ENCODE measurements at regions not wholly inside any gene's neighbourhood (a gene's known extent, or its start where the extent isn't known, plus 50 kb on each side); places are given as distances from the start of the nearest gene placed in this dataset.

DNA sequence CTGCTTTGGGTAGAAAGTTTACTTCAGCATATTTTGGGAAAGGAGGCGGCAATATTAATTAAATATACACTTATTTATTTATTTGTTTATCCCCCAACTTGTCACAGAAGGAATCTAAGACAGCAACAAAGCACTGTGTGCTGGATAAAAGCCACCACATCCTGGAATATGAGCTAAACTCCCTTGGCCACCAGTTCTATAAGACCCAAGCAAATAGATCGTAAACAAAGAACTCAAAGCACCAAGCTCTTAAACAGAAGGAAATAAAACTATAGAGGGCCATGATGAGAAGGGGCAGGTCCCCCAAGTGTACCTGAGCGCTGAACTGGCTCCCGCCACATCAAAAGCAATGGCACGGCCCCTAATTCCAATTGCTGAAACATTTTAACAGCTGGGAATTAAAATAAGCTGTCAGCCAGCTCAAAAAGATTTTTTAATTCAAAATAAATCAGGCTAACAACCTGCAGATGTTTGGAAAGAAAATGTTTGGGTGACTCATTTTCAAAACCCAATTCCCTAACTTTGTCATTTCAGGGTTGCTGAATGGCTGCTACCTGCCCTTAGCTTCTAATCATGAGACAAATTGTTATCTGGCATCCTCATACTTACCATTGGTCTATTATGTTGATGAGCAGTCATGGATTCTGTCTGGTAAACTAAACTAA, 127.1 kb downstream of the SLC30A10 start:
- DNase-seq (ENCODE audit: low read depth): no peak
- no peak overlapping the region for H3K4me3 ChIP-seq (ENCODE audit: low read depth, low read length)
- no peak for TF ChIP-seq CTCF (IDR thresholded peaks at IDR 0.05; ENCODE audit: insufficient read depth, low read depth, low read length)

GRCh38 chr1:219798283-219799030, 129.9 kb downstream of the SLC30A10 start:
- no peak for TF ChIP-seq CTCF (IDR thresholded peaks at IDR 0.05; ENCODE audit: insufficient read depth, low read depth, low read length)
- H3K4me3 ChIP-seq (ENCODE audit: low read depth, low read length): no peak overlapping the region
- DNase-seq (ENCODE audit: low read depth): peak; percentile 20

- DNase-seq (ENCODE audit: low read depth): no peak
- TF ChIP-seq CTCF (IDR thresholded peaks at IDR 0.05; ENCODE audit: insufficient read depth, low read depth, low read length): no peak
- no peak overlapping the region for H3K4me3 ChIP-seq (ENCODE audit: low read depth, low read length)
These were observed 130.7 kb downstream of the SLC30A10 start for GRCh38 chr1:219797683-219798082.

- TF ChIP-seq CTCF (IDR thresholded peaks at IDR 0.05; ENCODE audit: insufficient read depth, low read depth, low read length): no peak
- no peak for DNase-seq (ENCODE audit: low read depth)
- H3K4me3 ChIP-seq (ENCODE audit: low read depth, low read length): no peak overlapping the region
These were observed 131.3 kb downstream of the SLC30A10 start for GRCh38 chr1:219797009-219797408.

DNA sequence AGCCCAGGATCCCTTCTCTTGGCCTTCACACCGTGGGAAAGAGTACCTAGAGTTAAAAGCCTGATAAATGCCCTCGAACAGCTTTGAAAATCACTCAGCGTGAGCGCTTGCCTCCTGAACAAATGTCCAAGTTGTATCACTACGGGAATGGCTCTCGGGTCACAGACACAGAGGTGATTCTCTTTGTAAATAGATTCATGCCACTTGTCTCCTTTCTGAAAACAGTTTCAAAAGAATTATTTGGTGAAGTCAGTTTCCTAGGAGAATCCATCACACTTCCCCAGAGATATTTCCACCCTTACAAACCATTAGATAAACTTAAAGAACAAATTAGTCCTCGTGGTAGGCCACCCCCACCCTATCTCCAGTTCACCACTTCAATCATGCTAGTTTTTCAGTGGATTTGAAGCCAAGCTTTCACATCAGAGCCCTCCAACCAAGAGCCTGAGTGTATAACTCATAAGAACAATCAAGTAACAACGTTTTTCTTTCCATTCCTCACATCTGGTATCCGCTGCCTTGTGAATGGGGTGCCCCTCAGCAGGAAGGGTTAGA, 132.9 kb downstream of the SLC30A10 start:
- no peak for DNase-seq (ENCODE audit: low read depth)
- TF ChIP-seq CTCF (IDR thresholded peaks at IDR 0.05; ENCODE audit: insufficient read depth, low read depth, low read length): no peak
- no peak overlapping the region for H3K4me3 ChIP-seq (ENCODE audit: low read depth, low read length)

- DNase-seq (ENCODE audit: low read depth): no peak
- no peak for TF ChIP-seq CTCF (IDR thresholded peaks at IDR 0.05; ENCODE audit: insufficient read depth, low read depth, low read length)
- no peak overlapping the region for H3K4me3 ChIP-seq (ENCODE audit: low read depth, low read length)
These were observed 134.1 kb downstream of the SLC30A10 start for GRCh38 chr1:219794085-219794743.

Measured in fibroblast of villous mesenchyme (primary cell).